ENCODE measurements at regions not wholly inside any gene's neighbourhood (a gene's known extent, or its start where the extent isn't known, plus 50 kb on each side); places are given as distances from the start of the nearest gene placed in this dataset.
A peak's percentile ranks its signal among the peaks of the same experiment; 100 is the strongest.

DNA sequence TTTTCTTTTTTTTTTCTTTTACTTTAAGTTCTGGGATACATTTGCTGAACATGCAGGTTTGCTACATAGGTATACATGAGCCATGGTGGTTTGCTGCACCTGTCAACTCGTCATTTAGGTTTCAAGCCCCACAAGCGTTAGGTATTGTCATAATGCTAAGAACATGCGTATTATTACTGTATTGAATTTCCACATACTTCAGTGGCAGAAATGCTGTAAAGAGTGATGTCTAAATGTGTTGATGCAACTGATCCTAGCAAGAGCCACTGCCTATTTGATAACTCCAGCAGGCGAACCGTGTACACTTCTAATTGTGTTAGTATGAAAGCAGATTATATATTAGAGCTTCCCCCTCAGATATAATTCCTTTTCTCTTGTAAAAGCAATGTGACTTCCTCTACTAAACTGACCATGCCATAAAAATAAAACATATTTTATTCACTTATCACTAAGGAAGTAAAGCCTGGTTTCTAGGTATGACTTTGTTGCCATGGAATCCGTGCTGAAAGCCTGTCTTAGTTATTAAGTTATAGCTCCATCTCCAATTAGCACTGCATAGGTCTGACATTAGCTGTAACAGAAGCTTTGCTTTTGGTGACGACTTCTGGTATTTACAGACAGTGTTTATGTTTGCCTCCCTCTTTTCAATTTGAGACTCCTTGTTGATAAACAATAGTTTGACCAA is 280.0 kb downstream of the GALR1 start:
- H3K36me3 ChIP-seq: no peaks in the 10 kb centered on the region
- no peak overlapping the region for H3K27ac ChIP-seq
- DNase-seq (no peak), ATAC-seq (no peak)
- TF ChIP-seq, protein P1, sequence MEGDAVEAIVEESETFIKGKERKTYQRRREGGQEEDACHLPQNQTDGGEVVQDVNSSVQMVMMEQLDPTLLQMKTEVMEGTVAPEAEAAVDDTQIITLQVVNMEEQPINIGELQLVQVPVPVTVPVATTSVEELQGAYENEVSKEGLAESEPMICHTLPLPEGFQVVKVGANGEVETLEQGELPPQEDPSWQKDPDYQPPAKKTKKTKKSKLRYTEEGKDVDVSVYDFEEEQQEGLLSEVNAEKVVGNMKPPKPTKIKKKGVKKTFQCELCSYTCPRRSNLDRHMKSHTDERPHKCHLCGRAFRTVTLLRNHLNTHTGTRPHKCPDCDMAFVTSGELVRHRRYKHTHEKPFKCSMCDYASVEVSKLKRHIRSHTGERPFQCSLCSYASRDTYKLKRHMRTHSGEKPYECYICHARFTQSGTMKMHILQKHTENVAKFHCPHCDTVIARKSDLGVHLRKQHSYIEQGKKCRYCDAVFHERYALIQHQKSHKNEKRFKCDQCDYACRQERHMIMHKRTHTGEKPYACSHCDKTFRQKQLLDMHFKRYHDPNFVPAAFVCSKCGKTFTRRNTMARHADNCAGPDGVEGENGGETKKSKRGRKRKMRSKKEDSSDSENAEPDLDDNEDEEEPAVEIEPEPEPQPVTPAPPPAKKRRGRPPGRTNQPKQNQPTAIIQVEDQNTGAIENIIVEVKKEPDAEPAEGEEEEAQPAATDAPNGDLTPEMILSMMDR (IDR thresholded peaks at IDR 0.05): no peak
- H3K4me1 ChIP-seq: no peaks in the 10 kb centered on the region
- H3K9me3 ChIP-seq: peaks cover 0 to 2% of the 10 kb centered on the region in 2 donors
- intact Hi-C loops (cut with DNase I): no loop called here
- H3K27me3 ChIP-seq: no peaks in the 10 kb centered on the region
- H3K4me3 ChIP-seq: no peak overlapping the region

DNA sequence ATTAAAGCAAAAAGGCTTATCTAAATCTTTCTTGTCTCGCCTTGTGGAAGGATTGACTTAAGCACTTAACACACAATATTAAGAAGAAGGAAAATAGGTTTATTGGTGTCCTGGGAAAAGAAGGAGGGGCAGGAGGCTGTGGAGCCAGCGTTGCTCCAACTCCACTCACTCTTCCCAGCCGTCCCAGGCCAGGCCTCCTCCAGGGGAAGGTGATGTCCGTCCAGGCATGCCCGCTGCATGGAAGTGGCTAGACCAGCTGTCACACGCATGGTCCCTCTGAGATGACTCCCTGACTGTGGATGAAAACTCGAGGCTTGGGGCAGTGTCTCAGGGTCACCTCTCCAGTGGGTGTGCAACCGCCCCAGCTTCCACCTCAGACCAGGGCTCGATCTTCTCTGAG is 281.1 kb downstream of the GALR1 start:
- H3K27ac ChIP-seq: no peak overlapping the region
- H3K9me3 ChIP-seq: peaks cover 0 to 2% of the 10 kb centered on the region in 2 donors
- H3K27me3 ChIP-seq: no peaks in the 10 kb centered on the region
- ATAC-seq: no peak
- H3K4me1 ChIP-seq: no peaks in the 10 kb centered on the region
- intact Hi-C loops (cut with DNase I): no loop called here
- H3K4me3 ChIP-seq: no peak overlapping the region
- DNase-seq: peak in 1 of 4 donors; percentile 55
- TF ChIP-seq, protein P1 (IDR thresholded peaks at IDR 0.05): no peak
- H3K36me3 ChIP-seq: no peaks in the 10 kb centered on the region

DNA sequence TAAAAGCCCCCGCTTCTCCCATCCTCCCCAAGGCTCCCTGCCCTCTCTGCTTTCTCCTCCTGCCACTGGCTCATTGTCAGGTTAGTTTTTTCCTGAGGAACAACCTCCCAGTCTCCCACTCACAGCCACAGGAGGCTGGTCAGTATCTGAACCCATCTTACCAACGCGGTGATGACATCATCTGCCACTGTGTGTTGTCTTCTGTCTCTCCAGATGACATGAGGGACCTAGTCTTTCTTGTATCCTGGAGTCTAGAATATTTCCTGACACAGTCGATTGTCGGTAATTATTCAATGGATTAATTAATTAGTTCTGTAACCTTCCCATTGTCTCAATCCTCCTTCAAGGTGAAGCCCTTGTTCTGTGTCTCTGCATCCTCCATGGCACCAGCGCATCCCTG is 290.2 kb downstream of the GALR1 start:
- no peak for ATAC-seq
- H3K4me3 ChIP-seq: no peak overlapping the region
- DNase-seq: no peak
- H3K27me3 ChIP-seq: peaks cover 0 to 28% of the 10 kb centered on the region in 2 donors
- intact Hi-C loops (cut with DNase I): no loop called here
- H3K36me3 ChIP-seq: no peaks in the 10 kb centered on the region
- H3K27ac ChIP-seq: no peak overlapping the region
- H3K9me3 ChIP-seq: peaks cover 0 to 11% of the 10 kb centered on the region in 2 donors
- H3K4me1 ChIP-seq: no peaks in the 10 kb centered on the region
- TF ChIP-seq, protein P1 (IDR thresholded peaks at IDR 0.05): no peak

DNA sequence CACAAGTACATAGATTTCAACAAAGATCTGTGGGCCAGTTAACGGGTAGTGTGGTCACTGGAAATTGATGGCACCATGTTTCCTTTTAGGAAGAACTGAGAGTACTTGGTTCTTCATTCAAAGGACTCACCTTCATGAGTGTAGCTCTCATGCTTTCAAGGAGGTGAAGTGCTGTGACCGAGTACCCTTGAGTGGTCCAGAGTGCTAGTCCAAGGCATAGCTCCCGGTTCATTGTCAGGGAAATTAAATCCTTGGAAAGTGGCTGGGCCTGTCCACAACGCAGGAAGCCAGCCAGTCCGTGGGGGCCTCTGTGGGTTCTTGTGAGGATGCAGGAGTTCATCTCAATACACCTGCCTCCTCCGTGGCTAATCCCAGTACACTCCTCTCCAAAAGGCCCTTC is 295.1 kb downstream of the GALR1 start:
- no peak overlapping the region for H3K4me3 ChIP-seq
- DNase-seq (peak in 1 of 4 donors; percentile 2), ATAC-seq (peak; percentile 84)
- H3K27ac ChIP-seq: no peak overlapping the region
- no peaks in the 10 kb centered on the region for H3K4me1 ChIP-seq
- no peaks in the 10 kb centered on the region for H3K36me3 ChIP-seq
- intact Hi-C loops (cut with DNase I): no loop called here
- H3K9me3 ChIP-seq: no peaks in the 10 kb centered on the region
- TF ChIP-seq, protein P1 (IDR thresholded peaks at IDR 0.05): no peak
- H3K27me3 ChIP-seq: peaks cover 0 to 23% of the 10 kb centered on the region in 2 donors

DNA sequence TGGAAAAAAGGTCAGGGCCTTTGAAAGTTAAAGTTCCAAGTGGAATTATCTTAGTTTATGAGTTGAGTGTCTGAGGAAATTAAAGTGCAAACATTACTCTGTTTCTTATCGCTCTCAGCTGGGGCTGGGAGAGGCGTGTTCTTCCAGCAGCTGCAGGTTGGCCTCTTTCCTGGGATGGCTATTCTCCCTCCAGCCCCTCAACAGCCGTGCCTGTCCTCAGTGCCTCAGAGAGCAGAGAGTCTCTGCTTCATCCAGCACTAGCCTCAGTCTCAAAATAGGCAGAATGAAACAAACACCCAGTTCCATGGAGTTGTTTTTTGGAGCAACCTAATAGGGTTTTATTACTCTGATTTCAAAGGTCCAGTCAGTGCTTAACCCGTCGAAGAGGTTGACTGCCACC is 298.1 kb downstream of the GALR1 start:
- TF ChIP-seq, protein P1 (IDR thresholded peaks at IDR 0.05): no peak
- H3K9me3 ChIP-seq: no peaks in the 10 kb centered on the region

More for the DNA sequence above, 298.1 kb downstream of the GALR1 start:
- peak; percentile 73 for ATAC-seq
- Histone ChIP-seq H3K27ac (no peak overlapping the region), H3K27me3 (peaks cover 0 to 6% of the 10 kb centered on the region in 2 donors), H3K36me3 (no peaks in the 10 kb centered on the region), H3K4me1 (no peaks in the 10 kb centered on the region), H3K4me3 (no peak overlapping the region)
- intact Hi-C loops (cut with DNase I): no loop called here
- peak in 1 of 4 donors; percentile 18 for DNase-seq

All from left lung (tissue), 4 donors.